RCC 7860 (cell line): ENCODE measurements at regions not wholly inside any gene's neighbourhood (a gene's known extent, or its start where the extent isn't known, plus 50 kb on each side); places are given as distances from the start of the nearest gene placed in this dataset.

ENCODE experiments used
- DNase-seq: peaks from one replicate; pipeline ENCODE4 v3.0.0-alpha.2; 2015; ENCODE audit warnings: low spot score
- FAIRE-seq: peaks from 2 replicates; lab custom pipeline; 2012; peaks lifted over from hg19 to GRCh38; lab: Jason Lieb, UNC

GRCh38 chr6:121810158-121811032 is 374.9 kb downstream of the GJA1 start:
- FAIRE-seq (no peak), DNase-seq (no peak)

GRCh38 chr6:121811106-121811505 is 375.7 kb downstream of the GJA1 start:
- no peak for FAIRE-seq
- no peak for DNase-seq

GRCh38 chr6:121816361-121816760 is 380.9 kb downstream of the GJA1 start:
- DNase-seq (no peak), FAIRE-seq (no peak)

DNA sequence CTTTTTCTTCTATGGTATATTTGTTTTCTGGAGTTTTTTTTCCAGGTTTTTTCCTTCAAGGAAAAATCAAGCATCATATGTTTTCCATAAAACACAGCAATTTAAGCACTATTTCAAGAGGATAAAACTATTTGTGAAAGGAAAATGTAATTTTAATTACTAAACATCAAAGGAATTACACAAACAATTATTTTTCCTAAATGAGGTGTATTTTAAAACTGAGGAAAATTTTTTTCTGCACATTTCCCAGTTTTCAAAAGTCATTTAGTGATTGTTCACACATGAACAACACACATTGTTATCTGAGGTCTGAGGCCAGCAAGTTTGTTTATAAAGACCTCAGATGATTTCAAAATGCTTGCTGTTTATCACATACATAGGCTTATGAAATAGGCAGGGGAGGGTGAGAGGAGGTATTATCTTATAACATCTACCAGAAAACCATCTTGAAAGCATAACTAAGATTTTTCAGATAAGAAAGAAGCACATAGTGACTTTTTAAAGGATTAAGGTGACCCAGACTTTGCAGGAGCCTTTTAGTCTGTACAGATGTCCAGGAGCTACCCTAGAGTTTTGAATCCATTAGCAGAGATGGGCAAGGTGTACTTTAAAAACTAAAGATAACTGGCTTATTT is 381.6 kb downstream of the GJA1 start:
- FAIRE-seq (no peak), DNase-seq (no peak)

DNA sequence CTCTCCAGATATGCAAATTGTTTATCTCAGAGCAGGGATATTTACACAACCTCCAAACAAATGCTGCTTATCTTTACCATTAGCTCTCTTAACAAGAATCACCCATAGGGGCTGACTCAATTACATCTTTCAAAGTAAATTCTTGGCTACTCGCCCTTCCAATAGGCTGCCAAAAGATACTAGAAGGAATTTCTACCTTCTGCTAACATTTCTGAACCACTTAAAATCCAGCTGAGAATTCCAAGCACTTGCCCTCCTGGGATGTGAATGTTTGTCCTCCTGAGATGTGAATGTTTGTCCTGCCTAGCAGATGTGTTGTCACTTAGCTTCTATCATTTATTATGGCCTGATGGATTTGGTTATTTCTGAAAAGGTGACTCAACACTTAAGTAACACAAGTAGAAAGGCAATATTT is 388.0 kb downstream of the GJA1 start:
- DNase-seq (peak; percentile 10), FAIRE-seq (no peak)

GRCh38 chr6:121826156-121826810 is 390.8 kb downstream of the GJA1 start:
- DNase-seq: peak; percentile 84
- FAIRE-seq: peak; percentile 95

DNA sequence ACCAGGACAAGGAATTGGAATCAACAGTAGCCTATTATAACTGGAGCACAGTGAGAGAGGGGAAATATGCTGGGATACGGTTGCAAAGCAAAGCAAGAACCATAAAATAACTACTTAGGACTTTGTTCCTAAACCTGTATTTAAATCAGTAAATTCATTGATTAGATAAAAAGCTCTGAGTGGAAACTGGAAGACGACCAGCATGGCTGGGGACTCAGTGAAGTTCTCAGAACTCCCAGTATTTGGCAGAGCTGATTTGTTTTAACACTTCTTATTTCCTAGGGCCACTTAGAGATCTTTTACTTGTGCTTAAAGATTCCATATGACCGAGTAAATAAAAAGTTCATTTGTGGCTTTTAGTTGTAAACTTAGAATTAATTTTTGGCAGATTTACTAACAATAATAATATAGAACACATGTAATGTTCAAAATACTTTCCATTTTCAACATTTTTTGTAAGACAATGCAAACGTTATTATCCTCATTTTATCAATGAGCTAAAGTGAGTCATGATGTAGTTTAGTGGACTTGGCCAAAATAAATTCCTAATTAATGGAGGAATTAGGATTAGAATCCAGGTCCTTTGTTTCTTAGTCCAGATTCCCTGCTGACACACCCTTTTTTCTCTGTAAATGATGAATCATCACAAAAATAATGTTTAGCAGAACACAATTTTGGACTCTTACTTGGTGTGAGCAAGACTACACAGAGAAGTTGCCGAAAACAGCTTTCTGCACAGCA is 392.9 kb downstream of the GJA1 start:
- FAIRE-seq: no peak
- no peak for DNase-seq

GRCh38 chr6:121830736-121831135 is 395.3 kb downstream of the GJA1 start:
- FAIRE-seq (no peak), DNase-seq (no peak)

DNA sequence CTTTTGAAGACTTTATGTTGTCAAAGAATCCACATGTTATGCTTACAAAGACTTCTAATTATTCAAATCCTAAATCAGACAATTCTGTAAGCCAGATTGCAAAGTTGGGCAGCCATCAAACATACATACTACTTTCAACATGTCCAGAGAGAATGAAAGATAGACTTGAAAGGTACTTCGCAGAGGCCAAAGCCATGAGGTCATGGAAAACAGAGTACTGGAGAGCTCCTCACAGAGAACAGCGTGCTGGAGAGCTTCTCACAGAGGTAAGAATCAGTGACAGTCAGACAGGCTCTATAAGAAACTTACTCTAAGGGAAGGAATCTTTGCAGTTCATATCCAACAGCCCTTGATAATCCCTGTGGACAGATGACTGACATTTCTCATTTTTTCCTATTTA is 400.2 kb downstream of the GJA1 start:
- FAIRE-seq (no peak), DNase-seq (no peak)

- FAIRE-seq: no peak
- no peak for DNase-seq
Measured at GRCh38 chr6:121837545-121838229, 402.2 kb downstream of the GJA1 start.

DNA sequence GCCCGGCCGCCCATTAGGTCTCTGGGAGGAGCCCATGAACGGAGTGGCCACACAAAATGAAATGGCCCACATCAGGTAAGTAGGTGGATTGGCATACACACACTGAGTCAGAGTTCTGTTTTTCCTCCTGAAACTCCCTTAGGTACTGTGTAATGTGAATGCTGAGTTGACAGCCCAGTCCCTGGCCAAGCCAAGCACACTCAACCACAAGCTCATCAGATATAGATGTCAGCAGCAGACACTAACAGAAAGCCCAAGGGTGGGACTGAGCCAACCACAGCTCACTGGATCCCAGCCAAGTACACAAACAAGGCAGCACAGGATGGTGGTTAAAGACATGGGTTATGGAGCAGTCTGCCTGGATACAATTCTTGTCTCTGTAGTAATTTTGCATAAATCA is 403.4 kb downstream of the GJA1 start:
- peak; percentile 88 for DNase-seq
- peak; percentile 92 for FAIRE-seq

DNA sequence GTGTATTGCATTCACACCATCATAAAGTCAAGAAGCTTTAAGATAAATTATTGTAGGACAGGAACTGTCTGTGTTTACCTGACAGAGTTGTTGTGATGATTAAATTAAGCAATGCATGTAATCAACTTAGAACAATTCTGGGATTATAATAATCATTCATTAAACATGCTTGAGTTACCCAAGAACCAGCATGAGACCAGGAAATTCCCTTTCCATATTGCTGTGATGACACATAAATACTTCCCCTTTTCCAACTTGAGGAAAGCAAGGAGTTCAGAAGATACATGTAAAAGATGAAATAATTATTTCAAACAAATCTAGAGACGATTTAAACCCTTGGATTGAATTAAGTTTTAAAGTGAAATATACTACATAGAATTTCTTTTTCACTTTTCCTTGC is 404.4 kb downstream of the GJA1 start:
- DNase-seq: no peak
- FAIRE-seq: no peak

GRCh38 chr6:121844898-121845297 is 409.5 kb downstream of the GJA1 start:
- no peak for DNase-seq
- no peak for FAIRE-seq

DNA sequence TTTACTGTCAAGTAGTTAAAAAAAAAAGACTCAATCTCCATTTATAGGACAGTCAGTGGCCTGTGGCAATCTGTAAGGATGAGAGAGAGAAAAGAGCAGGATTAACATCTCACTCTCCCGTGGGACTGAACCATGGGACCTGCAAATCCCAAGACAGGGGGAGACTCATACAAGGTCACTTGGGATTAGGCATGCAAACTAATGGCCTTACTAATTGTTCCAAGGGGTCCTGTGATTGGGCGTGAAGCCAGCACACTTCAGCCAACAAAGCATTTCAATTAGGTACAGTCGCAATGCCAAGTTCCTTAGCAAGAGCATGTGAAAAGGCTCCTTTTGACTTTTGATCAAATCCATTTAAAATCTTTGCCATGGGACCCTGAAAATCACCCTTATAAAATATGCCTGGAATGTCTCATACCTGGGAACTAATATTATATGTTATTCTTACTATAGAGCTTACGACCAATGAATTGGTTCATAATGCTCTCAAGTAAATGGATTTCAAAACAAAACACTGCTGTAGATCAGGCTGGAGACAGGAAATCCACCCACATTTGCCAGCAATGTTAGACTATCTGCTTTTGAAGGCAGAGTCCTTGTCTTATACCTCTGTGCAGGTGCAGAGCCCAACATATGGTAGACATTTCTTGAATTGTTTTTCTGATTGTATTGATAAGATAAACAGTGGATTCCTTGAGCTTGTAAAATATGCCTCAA is 412.5 kb downstream of the GJA1 start:
- no peak for FAIRE-seq
- DNase-seq: no peak

GRCh38 chr6:121848523-121849255 is 413.2 kb downstream of the GJA1 start:
- no peak for FAIRE-seq
- no peak for DNase-seq

DNA sequence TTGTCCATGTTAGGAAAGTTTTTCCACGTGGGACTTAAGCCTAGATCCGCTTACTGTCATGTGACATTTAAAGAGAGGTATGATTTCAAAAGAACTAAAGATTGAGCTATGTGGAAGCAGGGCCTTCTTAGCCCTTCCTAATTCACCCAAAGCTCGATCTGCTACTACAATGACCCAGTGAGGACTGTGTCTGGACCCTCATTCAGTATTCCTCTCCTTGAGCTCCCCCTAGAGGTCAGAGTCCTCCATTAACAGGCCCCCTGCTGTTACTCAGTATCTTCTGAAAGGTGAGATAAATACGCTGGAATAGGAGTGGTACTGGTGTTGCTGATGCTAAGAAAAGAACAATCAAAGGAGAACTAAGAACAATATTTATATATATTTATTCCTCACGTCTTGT is 414.0 kb downstream of the GJA1 start:
- DNase-seq: peak; percentile 36
- FAIRE-seq: peak; percentile 23

GRCh38 chr6:121851056-121851455 is 415.6 kb downstream of the GJA1 start:
- DNase-seq (no peak), FAIRE-seq (no peak)

DNA sequence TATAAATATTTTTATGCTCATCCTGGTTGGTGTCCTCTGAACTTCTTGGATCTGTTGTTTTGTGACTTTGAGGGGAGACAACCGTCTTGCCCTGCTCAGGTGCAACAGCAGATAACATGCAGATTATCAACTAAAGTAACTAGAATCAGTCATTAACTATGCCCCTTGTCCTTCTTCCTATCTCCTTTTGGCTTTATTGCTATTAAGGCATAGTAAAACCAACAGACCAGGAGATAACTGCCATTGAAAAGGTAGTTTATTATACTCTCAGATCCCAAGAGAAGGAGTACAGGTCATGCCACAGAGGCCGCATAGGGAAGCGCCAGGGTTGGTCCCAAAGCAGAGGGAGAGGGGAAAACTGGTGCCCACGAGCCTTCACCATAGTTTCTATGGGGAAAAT is 418.2 kb downstream of the GJA1 start:
- DNase-seq (no peak), FAIRE-seq (no peak)

DNA sequence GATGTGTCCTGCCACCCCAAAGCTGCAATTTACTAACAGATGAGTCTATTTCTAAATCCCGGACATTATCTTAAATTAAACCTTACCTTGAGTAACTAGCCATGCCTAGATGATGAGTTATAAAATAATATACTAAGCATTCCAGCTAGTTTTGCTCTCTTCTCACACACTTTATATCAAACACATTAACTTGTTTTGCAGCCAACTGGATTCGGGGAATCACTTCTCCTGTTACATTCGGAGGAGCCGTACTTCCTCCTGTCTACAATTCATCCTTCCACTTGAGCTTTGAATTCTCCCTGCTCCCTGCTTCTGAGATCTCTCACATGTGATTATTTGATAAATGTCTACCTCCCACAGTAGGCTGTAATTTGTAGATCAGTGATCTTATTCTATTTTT is 420.1 kb downstream of the GJA1 start:
- no peak for FAIRE-seq

More for the DNA sequence above, 420.1 kb downstream of the GJA1 start:
- DNase-seq: no peak
